OCI-LY1 (cell line): ENCODE measurements at regions not wholly inside any gene's neighbourhood (a gene's known extent, or its start where the extent isn't known, plus 50 kb on each side); places are given as distances from the start of the nearest gene placed in this dataset.

Experiments
- H2AFZ ChIP-seq: fragments of 200-600 bp; sonication (generic), shearing (Covaris generic); 2 replicates; pipeline ENCODE4 v1.6.0; 2014; ENCODE audit warnings: antibody characterized with exemption, mild to moderate bottlenecking, low read length
- H3F3A ChIP-seq: fragments of 200-600 bp; sonication (generic), shearing (Covaris generic); 2 replicates; pipeline ENCODE4 v1.6.0; 2014; ENCODE audit warnings: mild to moderate bottlenecking, antibody characterized with exemption, low read length, moderate library complexity; ENCODE audit not compliant: insufficient read depth
- H3K27ac ChIP-seq: fragments of 200-600 bp; sonication (generic); 2 replicates; pipeline ENCODE4 v1.5.1; 2014; ENCODE audit warnings: low read length, mixed run types, mild to moderate bottlenecking, low read depth; ENCODE audit not compliant: poor library complexity, severe bottlenecking
- H3K27me3 ChIP-seq: fragments of 200-600 bp; sonication (generic); 2 replicates; pipeline ENCODE4 v1.6.0; 2014; ENCODE audit warnings: antibody characterized with exemption, mild to moderate bottlenecking, low read length, moderate library complexity; ENCODE audit not compliant: insufficient read depth
- H3K36me3 ChIP-seq: fragments of 200-600 bp; sonication (generic); 2 replicates; pipeline ENCODE4 v1.6.1; 2014; ENCODE audit warnings: mild to moderate bottlenecking, antibody characterized with exemption, low read length, moderate library complexity, mixed read lengths; ENCODE audit not compliant: insufficient read depth
- H3K4me1 ChIP-seq: fragments of 200-600 bp; sonication (generic); 2 replicates; pipeline ENCODE4 v1.5.1; 2014; ENCODE audit warnings: mild to moderate bottlenecking, low read length, moderate library complexity; ENCODE audit not compliant: insufficient read depth, severe bottlenecking
- H3K4me2 ChIP-seq: fragments of 200-600 bp; sonication (generic), shearing (Covaris generic); 2 replicates; pipeline ENCODE4 v1.6.1; 2014; ENCODE audit warnings: low read length
- H3K4me3 ChIP-seq: fragments of 200-600 bp; sonication (generic); 2 replicates; pipeline ENCODE4 v1.5.1; 2014; ENCODE audit warnings: low read length, low read depth, mild to moderate bottlenecking, mixed read lengths; ENCODE audit not compliant: poor library complexity, severe bottlenecking
- H3K79me2 ChIP-seq: fragments of 200-600 bp; shearing (Covaris generic); 2 replicates; pipeline ENCODE4 v1.6.1; 2016; ENCODE audit warnings: mixed run types, low read length, mixed read lengths; ENCODE audit not compliant: insufficient read depth
- H3K9ac ChIP-seq: fragments of 200-600 bp; sonication (generic), shearing (Covaris generic); 2 replicates; pipeline ENCODE4 v1.6.1; 2014; ENCODE audit warnings: mild to moderate bottlenecking, low read length, mixed read lengths
- H3K9me2 ChIP-seq: fragments of 200-600 bp; sonication (generic), shearing (Covaris generic); 2 replicates; pipeline ENCODE4 v1.6.1; 2014; ENCODE audit warnings: low read depth, mild to moderate bottlenecking, low read length, mixed read lengths
- H3K9me3 ChIP-seq: fragments of 200-600 bp; shearing (Covaris generic); 2 replicates; pipeline ENCODE4 v1.6.1; 2014; ENCODE audit warnings: low read length, mixed read lengths
- H4K20me1 ChIP-seq: fragments of 200-600 bp; sonication (generic), shearing (Covaris generic); 2 replicates; pipeline ENCODE4 v1.6.0; 2016; ENCODE audit warnings: mild to moderate bottlenecking, low read length; ENCODE audit not compliant: insufficient read depth
- EZH2 ChIP-seq: fragments of 200-600 bp; sonication (generic), shearing (Covaris generic); IDR thresholded peaks from 2 replicates; pipeline ENCODE4 v1.8.0; 2017; ENCODE audit warnings: borderline replicate concordance, mixed run types, mild to moderate bottlenecking, antibody characterized with exemption, low read length, moderate library complexity, mixed read lengths
- TF ChIP-seq, protein P1 (sequence below): fragments of 200-600 bp; sonication (generic), shearing (Covaris generic); IDR thresholded peaks from 2 replicates; pipeline ENCODE4 v1.5.1; 2017; ENCODE audit warnings: mild to moderate bottlenecking, antibody characterized with exemption, low read length, moderate library complexity, mixed read lengths

DNA sequence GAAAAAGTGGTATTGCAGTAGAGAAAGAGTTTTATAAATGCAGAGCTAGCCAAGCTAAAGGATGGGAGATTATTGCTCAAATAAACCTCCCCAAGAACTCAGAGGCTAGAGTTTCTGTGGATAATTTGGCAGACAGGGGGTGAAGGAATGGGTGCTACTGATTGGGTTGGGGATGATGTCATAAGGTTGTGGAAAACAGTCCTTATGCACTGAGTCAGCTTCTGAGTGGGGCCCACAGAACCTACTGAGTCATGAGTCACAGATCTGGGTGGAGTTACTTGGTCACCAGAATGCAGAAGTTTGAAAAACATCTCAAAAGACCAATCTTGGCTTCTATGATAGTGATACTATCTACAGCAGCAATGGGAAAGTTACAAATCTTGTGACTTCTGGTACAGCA lies 1146.7 kb downstream of the TYW1 start:
- 0 out of 2 replicates have a peak, but pooled peaks cover 5% of the 10 kb centered on the region for H3K9me3 ChIP-seq
- no peaks in the 10 kb centered on the region for H3K4me1 ChIP-seq
- no peak overlapping the region for H3K4me2 ChIP-seq
- no peaks in the 10 kb centered on the region for H3K27me3 ChIP-seq
- H3F3A ChIP-seq, result no peaks in the 10 kb centered on the region
- no peak overlapping the region for H2AFZ ChIP-seq
- H3K9ac ChIP-seq, result no peak overlapping the region
- no peaks in the 10 kb centered on the region for H3K9me2 ChIP-seq
- no peaks in the 10 kb centered on the region for H3K79me2 ChIP-seq
- H4K20me1 ChIP-seq, result no peaks in the 10 kb centered on the region
- no peak overlapping the region for H3K27ac ChIP-seq
- H3K36me3 ChIP-seq, result no peaks in the 10 kb centered on the region
- no peak overlapping the region for H3K4me3 ChIP-seq
- TF ChIP-seq, protein P1, sequence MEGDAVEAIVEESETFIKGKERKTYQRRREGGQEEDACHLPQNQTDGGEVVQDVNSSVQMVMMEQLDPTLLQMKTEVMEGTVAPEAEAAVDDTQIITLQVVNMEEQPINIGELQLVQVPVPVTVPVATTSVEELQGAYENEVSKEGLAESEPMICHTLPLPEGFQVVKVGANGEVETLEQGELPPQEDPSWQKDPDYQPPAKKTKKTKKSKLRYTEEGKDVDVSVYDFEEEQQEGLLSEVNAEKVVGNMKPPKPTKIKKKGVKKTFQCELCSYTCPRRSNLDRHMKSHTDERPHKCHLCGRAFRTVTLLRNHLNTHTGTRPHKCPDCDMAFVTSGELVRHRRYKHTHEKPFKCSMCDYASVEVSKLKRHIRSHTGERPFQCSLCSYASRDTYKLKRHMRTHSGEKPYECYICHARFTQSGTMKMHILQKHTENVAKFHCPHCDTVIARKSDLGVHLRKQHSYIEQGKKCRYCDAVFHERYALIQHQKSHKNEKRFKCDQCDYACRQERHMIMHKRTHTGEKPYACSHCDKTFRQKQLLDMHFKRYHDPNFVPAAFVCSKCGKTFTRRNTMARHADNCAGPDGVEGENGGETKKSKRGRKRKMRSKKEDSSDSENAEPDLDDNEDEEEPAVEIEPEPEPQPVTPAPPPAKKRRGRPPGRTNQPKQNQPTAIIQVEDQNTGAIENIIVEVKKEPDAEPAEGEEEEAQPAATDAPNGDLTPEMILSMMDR, result no peak
- no peak for TF ChIP-seq EZH2

DNA sequence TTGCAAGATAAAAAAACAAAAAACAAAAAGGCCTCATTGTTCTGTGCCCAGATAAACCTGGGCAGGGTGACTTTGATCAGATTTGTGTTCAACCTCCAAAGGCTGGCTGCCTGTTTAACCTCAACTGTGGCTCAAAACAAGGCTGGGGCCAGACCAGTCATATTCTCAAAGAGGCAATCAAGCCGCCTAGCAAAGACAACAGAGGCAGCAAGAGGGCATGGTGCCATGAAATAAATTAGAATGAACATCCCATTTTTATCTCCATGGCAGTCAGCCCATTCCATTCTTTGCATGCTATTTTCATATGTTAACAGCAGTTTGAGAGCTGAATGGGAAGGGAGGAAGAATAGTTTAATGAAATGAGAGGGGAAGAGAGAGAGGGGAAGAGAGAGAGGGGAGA lies 1150.3 kb downstream of the TYW1 start:
- Histone ChIP-seq H3K9me2 (no peaks in the 10 kb centered on the region), H3K27me3 (no peaks in the 10 kb centered on the region), H4K20me1 (no peaks in the 10 kb centered on the region), H3K4me3 (no peak overlapping the region), H3F3A (no peaks in the 10 kb centered on the region), H2AFZ (no peak overlapping the region), H3K79me2 (no peaks in the 10 kb centered on the region), H3K4me2 (no peak overlapping the region), H3K36me3 (no peaks in the 10 kb centered on the region), H3K27ac (no peak overlapping the region), H3K9me3 (0 out of 2 replicates have a peak, but pooled peaks cover 5% of the 10 kb centered on the region), H3K9ac (no peak overlapping the region), H3K4me1 (no peaks in the 10 kb centered on the region)
- TF ChIP-seq, protein P1, result no peak
- TF ChIP-seq EZH2, result no peak

DNA sequence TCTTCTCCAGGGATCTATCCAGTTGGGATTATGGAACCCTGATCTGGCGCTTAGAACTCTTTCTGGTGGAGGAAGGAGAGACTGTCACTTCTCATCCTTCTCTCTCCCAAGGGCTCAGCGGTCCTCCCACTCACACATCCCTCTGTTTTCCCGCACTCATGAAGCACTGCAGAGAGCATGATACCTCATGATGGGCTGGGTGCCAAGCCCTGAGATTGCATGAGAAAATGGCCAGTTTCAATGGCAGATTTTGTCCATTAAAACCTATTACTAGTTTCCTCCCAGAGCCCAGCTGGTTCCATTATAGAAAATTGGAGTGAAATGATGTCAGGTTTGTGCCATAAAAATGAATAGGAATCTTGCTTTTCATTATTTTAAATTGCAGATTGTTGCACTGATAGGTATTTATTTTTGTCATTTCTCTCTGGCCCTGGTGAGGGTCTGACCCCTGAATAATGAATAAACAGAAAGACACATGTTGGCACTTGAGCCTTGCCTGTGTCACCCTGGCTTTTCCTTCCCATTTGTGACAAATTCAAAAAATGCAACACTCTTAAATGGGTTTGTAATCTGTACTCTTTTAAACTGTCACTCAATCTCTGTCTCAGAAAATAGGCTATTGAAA lies 1151.1 kb downstream of the TYW1 start:
- H3K27me3 ChIP-seq, result no peaks in the 10 kb centered on the region
- H3K9me3 ChIP-seq, result 0 out of 2 replicates have a peak, but pooled peaks cover 5% of the 10 kb centered on the region
- H3K4me1 ChIP-seq, result no peaks in the 10 kb centered on the region
- H3K9ac ChIP-seq, result no peak overlapping the region
- no peak overlapping the region for H3K4me3 ChIP-seq
- no peaks in the 10 kb centered on the region for H3K9me2 ChIP-seq
- no peak overlapping the region for H2AFZ ChIP-seq
- H3F3A ChIP-seq, result no peaks in the 10 kb centered on the region
- H3K4me2 ChIP-seq, result no peak overlapping the region
- TF ChIP-seq, protein P1, result no peak
- TF ChIP-seq EZH2, result no peak
- H3K27ac ChIP-seq, result no peak overlapping the region
- no peaks in the 10 kb centered on the region for H4K20me1 ChIP-seq
- H3K36me3 ChIP-seq, result no peaks in the 10 kb centered on the region
- H3K79me2 ChIP-seq, result no peaks in the 10 kb centered on the region
